A549 (cell line): ENCODE measurements at regions not wholly inside any gene's neighbourhood (a gene's known extent, or its start where the extent isn't known, plus 50 kb on each side); places are given as distances from the start of the nearest gene placed in this dataset.

ENCODE experiments used
- EP300 ChIP-seq, 2 experiments: fragments of >200 bp; sonication (Bioruptor Twin); formaldehyde crosslinking; IDR thresholded peaks; 2 replicates in 1 of 2; 3 replicates in 1 of 2; pipeline ENCODE4 v1.6.1; 2016 to 2017
- POLR2A ChIP-seq: IDR thresholded peaks from 2 replicates; pipeline ENCODE4 v1.6.1; 2012; ENCODE audit warnings: mild to moderate bottlenecking, low read length
- TF ChIP-seq, protein P1 (sequence below): fragments of >200 bp; sonication (Bioruptor Twin); formaldehyde crosslinking; IDR thresholded peaks from 3 replicates; pipeline ENCODE4 v1.5.1; 2016

DNA sequence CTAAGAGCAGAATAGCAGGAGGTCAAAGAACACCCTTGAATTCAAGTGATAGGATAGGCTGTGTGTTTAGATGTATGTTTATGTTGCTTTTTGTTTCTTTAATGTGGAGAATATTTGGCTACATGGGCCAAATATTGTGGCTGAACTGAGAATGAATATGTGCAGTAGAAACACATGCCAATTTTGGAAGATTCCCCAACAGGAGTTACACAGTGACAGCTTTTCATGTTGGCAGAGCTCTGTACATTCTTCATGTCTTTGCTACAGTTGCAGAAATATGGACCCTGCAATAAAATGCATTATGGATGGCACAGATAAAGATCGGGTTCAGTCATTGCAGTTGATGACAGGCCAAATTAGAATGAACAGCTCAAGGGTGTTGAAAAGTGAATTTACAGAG is 82.8 kb upstream of the SLC4A4 start:
- TF ChIP-seq, protein P1, sequence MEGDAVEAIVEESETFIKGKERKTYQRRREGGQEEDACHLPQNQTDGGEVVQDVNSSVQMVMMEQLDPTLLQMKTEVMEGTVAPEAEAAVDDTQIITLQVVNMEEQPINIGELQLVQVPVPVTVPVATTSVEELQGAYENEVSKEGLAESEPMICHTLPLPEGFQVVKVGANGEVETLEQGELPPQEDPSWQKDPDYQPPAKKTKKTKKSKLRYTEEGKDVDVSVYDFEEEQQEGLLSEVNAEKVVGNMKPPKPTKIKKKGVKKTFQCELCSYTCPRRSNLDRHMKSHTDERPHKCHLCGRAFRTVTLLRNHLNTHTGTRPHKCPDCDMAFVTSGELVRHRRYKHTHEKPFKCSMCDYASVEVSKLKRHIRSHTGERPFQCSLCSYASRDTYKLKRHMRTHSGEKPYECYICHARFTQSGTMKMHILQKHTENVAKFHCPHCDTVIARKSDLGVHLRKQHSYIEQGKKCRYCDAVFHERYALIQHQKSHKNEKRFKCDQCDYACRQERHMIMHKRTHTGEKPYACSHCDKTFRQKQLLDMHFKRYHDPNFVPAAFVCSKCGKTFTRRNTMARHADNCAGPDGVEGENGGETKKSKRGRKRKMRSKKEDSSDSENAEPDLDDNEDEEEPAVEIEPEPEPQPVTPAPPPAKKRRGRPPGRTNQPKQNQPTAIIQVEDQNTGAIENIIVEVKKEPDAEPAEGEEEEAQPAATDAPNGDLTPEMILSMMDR: no peak
- TF ChIP-seq POLR2A (no peak), EP300 (IDR thresholded peaks at IDR 0.05) (no peak)
